ENCODE measurements at regions not wholly inside any gene's neighbourhood (a gene's known extent, or its start where the extent isn't known, plus 50 kb on each side); places are given as distances from the start of the nearest gene placed in this dataset.
"Not testable (repeated sequence)": the region's sequence is repeated elsewhere in the genome, so short reads cannot be mapped to it uniquely, and the experiment has no call there.

GRCh38 chr10:3313784-3314444 lies 141.3 kb upstream of the PITRM1 start:
- H3K4me3 Mint-ChIP-seq; H3K36me3 Mint-ChIP-seq (ENCODE audit: low read depth); H3K4me1 Mint-ChIP-seq; intact Hi-C loops (cut with micrococcal nuclease); DNase-seq; H3K9me3 Mint-ChIP-seq: not testable (repeated sequence)
- Mint-ChIP-seq H3K27ac (peak overlapping the region; percentile 67), H3K27me3 (peaks cover 24% of the 10 kb centered on the region)

- peaks cover 4% of the 10 kb centered on the region for H3K4me1 Mint-ChIP-seq
- peaks cover 29% of the 10 kb centered on the region for H3K27me3 Mint-ChIP-seq
- intact Hi-C loops (cut with micrococcal nuclease), result no loop called here
- H3K4me3 Mint-ChIP-seq, result no peak overlapping the region
- no peak for DNase-seq
- no peaks in the 10 kb centered on the region for H3K36me3 Mint-ChIP-seq (ENCODE audit: low read depth)
- no peak overlapping the region for H3K27ac Mint-ChIP-seq
- H3K9me3 Mint-ChIP-seq, result peaks cover 5% of the 10 kb centered on the region
Measured at GRCh38 chr10:3312403-3312940, 139.9 kb upstream of the PITRM1 start.

GRCh38 chr10:3310016-3310784 lies 137.6 kb upstream of the PITRM1 start:
- intact Hi-C loops (cut with micrococcal nuclease), result no loop called here
- no peak overlapping the region for H3K27ac Mint-ChIP-seq
- peaks cover 5% of the 10 kb centered on the region for H3K9me3 Mint-ChIP-seq
- H3K36me3 Mint-ChIP-seq (ENCODE audit: low read depth), result no peaks in the 10 kb centered on the region
- H3K4me1 Mint-ChIP-seq, result peaks cover 4% of the 10 kb centered on the region
- H3K27me3 Mint-ChIP-seq, result peaks cover 38% of the 10 kb centered on the region
- DNase-seq, result no peak
- H3K4me3 Mint-ChIP-seq, result no peak overlapping the region

- Mint-ChIP-seq H3K27me3 (peaks cover 30% of the 10 kb centered on the region), H3K36me3 (ENCODE audit: low read depth) (no peaks in the 10 kb centered on the region), H3K4me3 (no peak overlapping the region), H3K9me3 (no peaks in the 10 kb centered on the region), H3K27ac (no peak overlapping the region), H3K4me1 (no peaks in the 10 kb centered on the region)
- intact Hi-C loops (cut with micrococcal nuclease), result no loop called here
- DNase-seq, result no peak
Measured at GRCh38 chr10:3306050-3306449, 133.5 kb upstream of the PITRM1 start.

GRCh38 chr10:3295582-3296151 lies 123.1 kb upstream of the PITRM1 start:
- Mint-ChIP-seq H3K27ac (no peak overlapping the region), H3K9me3 (no peaks in the 10 kb centered on the region), H3K4me1 (no peaks in the 10 kb centered on the region), H3K27me3 (peaks cover 12% of the 10 kb centered on the region), H3K36me3 (ENCODE audit: low read depth) (no peaks in the 10 kb centered on the region), H3K4me3 (no peak overlapping the region)
- intact Hi-C loops (cut with micrococcal nuclease), result no loop called here
- no peak for DNase-seq

- Mint-ChIP-seq H3K27ac (no peak overlapping the region), H3K27me3 (peaks cover 12% of the 10 kb centered on the region), H3K4me1 (no peaks in the 10 kb centered on the region), H3K36me3 (ENCODE audit: low read depth) (no peaks in the 10 kb centered on the region), H3K9me3 (no peaks in the 10 kb centered on the region), H3K4me3 (no peak overlapping the region)
- intact Hi-C loops (cut with micrococcal nuclease), result no loop called here
- no peak for DNase-seq
Measured at GRCh38 chr10:3294919-3295581, 122.5 kb upstream of the PITRM1 start.

GRCh38 chr10:3293581-3294431 lies 121.2 kb upstream of the PITRM1 start:
- no peak overlapping the region for H3K4me3 Mint-ChIP-seq
- no peaks in the 10 kb centered on the region for H3K4me1 Mint-ChIP-seq
- no peaks in the 10 kb centered on the region for H3K36me3 Mint-ChIP-seq (ENCODE audit: low read depth)
- intact Hi-C loops (cut with micrococcal nuclease), result no loop called here
- no peak for DNase-seq
- no peak overlapping the region for H3K27ac Mint-ChIP-seq
- H3K27me3 Mint-ChIP-seq, result peaks cover 13% of the 10 kb centered on the region
- H3K9me3 Mint-ChIP-seq, result no peaks in the 10 kb centered on the region

- H3K4me3 Mint-ChIP-seq, result no peak overlapping the region
- H3K27ac Mint-ChIP-seq, result no peak overlapping the region
- H3K4me1 Mint-ChIP-seq, result no peaks in the 10 kb centered on the region
- H3K9me3 Mint-ChIP-seq, result no peaks in the 10 kb centered on the region
- intact Hi-C loops (cut with micrococcal nuclease), result no loop called here
- no peak for DNase-seq
- H3K36me3 Mint-ChIP-seq (ENCODE audit: low read depth), result no peaks in the 10 kb centered on the region
- H3K27me3 Mint-ChIP-seq, result peaks cover 13% of the 10 kb centered on the region
Measured at GRCh38 chr10:3292636-3293035, 120.1 kb upstream of the PITRM1 start.

GRCh38 chr10:3290550-3290949 lies 118.0 kb upstream of the PITRM1 start:
- no peaks in the 10 kb centered on the region for H3K9me3 Mint-ChIP-seq
- H3K4me1 Mint-ChIP-seq, result no peaks in the 10 kb centered on the region
- no peak for DNase-seq
- H3K36me3 Mint-ChIP-seq (ENCODE audit: low read depth), result no peaks in the 10 kb centered on the region
- peaks cover 15% of the 10 kb centered on the region for H3K27me3 Mint-ChIP-seq
- intact Hi-C loops (cut with micrococcal nuclease), result no loop called here
- no peak overlapping the region for H3K4me3 Mint-ChIP-seq
- no peak overlapping the region for H3K27ac Mint-ChIP-seq

- peaks cover 16% of the 10 kb centered on the region for H3K27me3 Mint-ChIP-seq
- H3K4me3 Mint-ChIP-seq, result no peak overlapping the region
- H3K9me3 Mint-ChIP-seq, result no peaks in the 10 kb centered on the region
- no peaks in the 10 kb centered on the region for H3K36me3 Mint-ChIP-seq (ENCODE audit: low read depth)
- DNase-seq, result no peak
- no peak overlapping the region for H3K27ac Mint-ChIP-seq
- intact Hi-C loops (cut with micrococcal nuclease), result no loop called here
- H3K4me1 Mint-ChIP-seq, result no peaks in the 10 kb centered on the region
Measured at GRCh38 chr10:3287572-3288445, 115.2 kb upstream of the PITRM1 start.

GRCh38 chr10:3282674-3283017 lies 110.1 kb upstream of the PITRM1 start:
- Mint-ChIP-seq H3K4me1 (no peaks in the 10 kb centered on the region), H3K27ac (no peak overlapping the region), H3K27me3 (peaks cover 24% of the 10 kb centered on the region), H3K36me3 (ENCODE audit: low read depth) (no peaks in the 10 kb centered on the region), H3K9me3 (no peaks in the 10 kb centered on the region), H3K4me3 (no peak overlapping the region)
- DNase-seq, result no peak
- intact Hi-C loops (cut with micrococcal nuclease), result no loop called here

GRCh38 chr10:3281941-3282673 lies 109.5 kb upstream of the PITRM1 start:
- H3K4me1 Mint-ChIP-seq, result no peaks in the 10 kb centered on the region
- intact Hi-C loops (cut with micrococcal nuclease), result no loop called here
- H3K4me3 Mint-ChIP-seq, result no peak overlapping the region
- H3K9me3 Mint-ChIP-seq, result no peaks in the 10 kb centered on the region
- peaks cover 24% of the 10 kb centered on the region for H3K27me3 Mint-ChIP-seq
- DNase-seq, result no peak
- H3K27ac Mint-ChIP-seq, result no peak overlapping the region
- no peaks in the 10 kb centered on the region for H3K36me3 Mint-ChIP-seq (ENCODE audit: low read depth)

All from activated CD4-positive, alpha-beta T cell treated with anti-CD3 and anti-CD28 coated beads, Interleukin-2, amount 10 ng/mL, durations not matched to agents 24 days and 14 days (primary cell).